Kidney epithelial cell (primary cell): ENCODE measurements at regions not wholly inside any gene's neighbourhood (a gene's known extent, or its start where the extent isn't known, plus 50 kb on each side); places are given as distances from the start of the nearest gene placed in this dataset.

Experiments
- DNase-seq: peaks from one replicate; pipeline ENCODE4 v3.0.0-alpha.2; 2010; ENCODE audit warnings: low read depth
- H3K27me3 ChIP-seq: 2 replicates; pipeline ENCODE4 v1.6.0; 2011; ENCODE audit warnings: low read length; ENCODE audit not compliant: control insufficient read depth, insufficient read depth
- H3K36me3 ChIP-seq: 2 replicates; pipeline ENCODE4 v1.5.1; 2011; ENCODE audit warnings: low read length; ENCODE audit not compliant: control insufficient read depth, insufficient read depth
- H3K4me3 ChIP-seq: 2 replicates; pipeline ENCODE4 v1.5.1; 2011; ENCODE audit warnings: low read depth, mild to moderate bottlenecking, control low read depth, low read length
- CTCF ChIP-seq: IDR thresholded peaks from 2 replicates; pipeline ENCODE4 v1.5.1; 2011; ENCODE audit warnings: mild to moderate bottlenecking, moderate library complexity, low read length, control low read depth, inconsistent platforms; ENCODE audit not compliant: insufficient read depth, poor library complexity, severe bottlenecking

GRCh38 chr9:88196142-88196790 lies 58.0 kb upstream of the SPATA31C2 start:
- no peak for DNase-seq
- no peak for TF ChIP-seq CTCF

GRCh38 chr9:88193766-88194165 lies 55.5 kb upstream of the SPATA31C2 start:
- DNase-seq = no peak
- no peaks in the 10 kb centered on the region for H3K27me3 ChIP-seq
- no peaks in the 10 kb centered on the region for H3K36me3 ChIP-seq
- TF ChIP-seq CTCF = no peak
- no peak overlapping the region for H3K4me3 ChIP-seq

More at GRCh38 chr9:88196142-88196790, 58.0 kb upstream of the SPATA31C2 start:
- H3K27me3 ChIP-seq = no peaks in the 10 kb centered on the region
- no peak overlapping the region for H3K4me3 ChIP-seq
- no peaks in the 10 kb centered on the region for H3K36me3 ChIP-seq

GRCh38 chr9:88191456-88191855 lies 53.2 kb upstream of the SPATA31C2 start:
- H3K4me3 ChIP-seq = no peak overlapping the region
- TF ChIP-seq CTCF = no peak
- H3K27me3 ChIP-seq = no peaks in the 10 kb centered on the region
- no peaks in the 10 kb centered on the region for H3K36me3 ChIP-seq
- DNase-seq = no peak

- H3K36me3 ChIP-seq = no peaks in the 10 kb centered on the region
- H3K27me3 ChIP-seq = no peaks in the 10 kb centered on the region
Observed at GRCh38 chr9:88189371-88189770, 51.1 kb upstream of the SPATA31C2 start.

More at GRCh38 chr9:88189371-88189770, 51.1 kb upstream of the SPATA31C2 start:
- no peak for TF ChIP-seq CTCF
- no peak overlapping the region for H3K4me3 ChIP-seq
- DNase-seq = no peak
